Activated naive CD8-positive, alpha-beta T cell treated with anti-CD3 and anti-CD28 coated beads for 36 hours (primary cell): ENCODE measurements at regions not wholly inside any gene's neighbourhood (a gene's known extent, or its start where the extent isn't known, plus 50 kb on each side); places are given as distances from the start of the nearest gene placed in this dataset.
"Not testable (repeated sequence)": the region's sequence is repeated elsewhere in the genome, so short reads cannot be mapped to it uniquely, and the experiment has no call there.

ENCODE experiments used
- DNase-seq: peaks from one replicate; pipeline ENCODE4 v3.0.0; 2021
- H3K27ac Mint-ChIP-seq: one replicate; pipeline ENCODE4 v1.8.0; 2022; ENCODE audit warnings: mild to moderate bottlenecking, moderate library complexity, mixed read lengths
- H3K27me3 Mint-ChIP-seq: one replicate; pipeline ENCODE4 v1.8.0; 2022; ENCODE audit warnings: mild to moderate bottlenecking, mixed read lengths
- H3K36me3 Mint-ChIP-seq: one replicate; pipeline ENCODE4 v1.8.0; 2021; ENCODE audit warnings: mild to moderate bottlenecking, mixed read lengths
- H3K4me1 Mint-ChIP-seq: one replicate; pipeline ENCODE4 v1.8.0; 2021; ENCODE audit warnings: mixed read lengths
- H3K4me3 Mint-ChIP-seq: one replicate; pipeline ENCODE4 v1.8.0; 2022; ENCODE audit warnings: mild to moderate bottlenecking, moderate library complexity, mixed read lengths
- H3K9me3 Mint-ChIP-seq: one replicate; pipeline ENCODE4 v1.8.0; 2022; ENCODE audit warnings: mixed read lengths

GRCh38 chr12:131631889-131632651 is 78.8 kb upstream of the SFSWAP start:
- H3K4me1 Mint-ChIP-seq, H3K27ac Mint-ChIP-seq, H3K36me3 Mint-ChIP-seq, DNase-seq, H3K9me3 Mint-ChIP-seq, H3K4me3 Mint-ChIP-seq: not testable (repeated sequence)
- peaks cover 24% of the 10 kb centered on the region for H3K27me3 Mint-ChIP-seq

DNA sequence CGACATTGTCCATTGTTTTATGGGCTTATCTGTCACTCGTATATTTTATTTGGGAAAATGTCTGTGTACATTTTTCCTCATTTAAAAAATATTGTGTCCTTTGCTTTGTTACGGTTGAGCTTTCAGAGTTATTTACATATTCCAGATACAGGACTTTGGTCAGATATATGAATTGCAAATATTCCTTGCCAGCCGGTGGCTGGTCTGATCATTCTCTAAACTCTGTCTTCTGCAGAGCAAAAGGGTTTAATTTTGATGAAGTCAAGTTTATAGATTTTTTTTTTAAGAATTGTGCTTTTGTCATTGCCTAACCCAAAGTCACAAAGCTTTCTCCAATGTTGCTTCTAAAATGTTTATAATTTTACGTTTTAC is 78.3 kb upstream of the SFSWAP start:
- DNase-seq, H3K36me3 Mint-ChIP-seq, H3K27ac Mint-ChIP-seq, H3K9me3 Mint-ChIP-seq, H3K4me3 Mint-ChIP-seq, H3K4me1 Mint-ChIP-seq: not testable (repeated sequence)
- H3K27me3 Mint-ChIP-seq: peaks cover 23% of the 10 kb centered on the region

- H3K27me3 Mint-ChIP-seq: peaks cover 21% of the 10 kb centered on the region
- H3K4me3 Mint-ChIP-seq, H3K9me3 Mint-ChIP-seq, H3K4me1 Mint-ChIP-seq, H3K36me3 Mint-ChIP-seq, DNase-seq, H3K27ac Mint-ChIP-seq: not testable (repeated sequence)
These were observed 77.3 kb upstream of the SFSWAP start for GRCh38 chr12:131633610-131634009.

GRCh38 chr12:131634037-131634436 is 76.9 kb upstream of the SFSWAP start:
- Mint-ChIP-seq H3K27me3 (peaks cover 21% of the 10 kb centered on the region), H3K4me3 (no peak overlapping the region), H3K36me3 (no peaks in the 10 kb centered on the region), H3K27ac (no peak overlapping the region), H3K4me1 (no peaks in the 10 kb centered on the region), H3K9me3 (no peaks in the 10 kb centered on the region)
- DNase-seq: no peak

DNA sequence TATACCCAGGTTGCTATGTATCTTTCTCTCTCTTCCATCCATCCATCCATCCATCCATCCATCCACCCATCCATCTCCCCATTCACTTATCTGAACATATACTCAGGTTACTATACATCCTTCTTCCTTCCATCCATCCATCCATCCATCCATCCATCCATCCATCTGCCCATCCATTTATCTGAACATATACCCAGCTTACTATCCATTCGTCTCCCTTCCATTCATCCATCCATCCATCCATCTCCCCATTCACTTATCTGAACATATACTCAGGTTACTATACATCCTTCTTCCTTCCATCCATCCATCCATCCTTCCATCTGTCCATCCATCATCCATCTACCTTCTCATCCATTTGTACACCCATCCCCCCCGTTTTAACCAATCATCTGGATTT is 75.9 kb upstream of the SFSWAP start:
- H3K9me3 Mint-ChIP-seq, DNase-seq, H3K4me3 Mint-ChIP-seq, H3K36me3 Mint-ChIP-seq, H3K4me1 Mint-ChIP-seq, H3K27ac Mint-ChIP-seq: not testable (repeated sequence)
- H3K27me3 Mint-ChIP-seq: peaks cover 20% of the 10 kb centered on the region

DNA sequence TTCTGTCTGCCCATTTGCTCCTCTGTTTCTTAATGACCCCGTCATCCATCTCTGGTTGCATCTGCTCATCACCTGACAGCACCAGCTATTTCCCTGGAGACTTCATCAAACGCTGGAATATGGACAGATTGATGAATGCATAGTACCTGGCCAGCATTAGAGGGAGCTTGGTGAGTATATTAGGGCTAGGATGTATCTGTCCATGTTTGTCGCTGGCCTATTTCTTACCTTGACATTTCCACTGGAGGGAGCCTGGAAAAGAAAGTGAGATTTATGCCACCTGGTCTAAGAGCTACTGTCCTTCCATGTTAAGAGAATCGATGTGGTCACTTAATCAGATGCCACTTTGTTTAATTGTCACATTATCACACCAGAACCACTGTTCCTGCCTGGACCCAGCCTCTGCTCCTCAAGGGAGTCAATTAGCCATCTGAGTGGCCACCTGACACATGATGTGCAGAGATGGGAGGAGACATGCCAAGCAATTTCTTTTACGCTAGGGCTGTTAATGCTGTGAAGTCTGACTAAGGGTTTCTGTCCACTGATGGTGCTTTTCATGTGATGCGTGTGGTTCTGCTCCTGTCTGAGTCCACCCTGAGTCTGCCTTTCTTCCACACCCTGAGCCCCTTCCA is 75.3 kb upstream of the SFSWAP start:
- no peak for DNase-seq
- peaks cover 24% of the 10 kb centered on the region for H3K27me3 Mint-ChIP-seq
- no peak overlapping the region for H3K27ac Mint-ChIP-seq
- no peaks in the 10 kb centered on the region for H3K9me3 Mint-ChIP-seq
- H3K4me3 Mint-ChIP-seq: no peak overlapping the region
- no peaks in the 10 kb centered on the region for H3K4me1 Mint-ChIP-seq
- H3K36me3 Mint-ChIP-seq: no peaks in the 10 kb centered on the region

- Mint-ChIP-seq H3K27me3 (peaks cover 24% of the 10 kb centered on the region), H3K36me3 (no peaks in the 10 kb centered on the region), H3K4me1 (no peaks in the 10 kb centered on the region), H3K4me3 (no peak overlapping the region), H3K27ac (no peak overlapping the region), H3K9me3 (no peaks in the 10 kb centered on the region)
- no peak for DNase-seq
These were observed 74.6 kb upstream of the SFSWAP start for GRCh38 chr12:131636266-131636665.

DNA sequence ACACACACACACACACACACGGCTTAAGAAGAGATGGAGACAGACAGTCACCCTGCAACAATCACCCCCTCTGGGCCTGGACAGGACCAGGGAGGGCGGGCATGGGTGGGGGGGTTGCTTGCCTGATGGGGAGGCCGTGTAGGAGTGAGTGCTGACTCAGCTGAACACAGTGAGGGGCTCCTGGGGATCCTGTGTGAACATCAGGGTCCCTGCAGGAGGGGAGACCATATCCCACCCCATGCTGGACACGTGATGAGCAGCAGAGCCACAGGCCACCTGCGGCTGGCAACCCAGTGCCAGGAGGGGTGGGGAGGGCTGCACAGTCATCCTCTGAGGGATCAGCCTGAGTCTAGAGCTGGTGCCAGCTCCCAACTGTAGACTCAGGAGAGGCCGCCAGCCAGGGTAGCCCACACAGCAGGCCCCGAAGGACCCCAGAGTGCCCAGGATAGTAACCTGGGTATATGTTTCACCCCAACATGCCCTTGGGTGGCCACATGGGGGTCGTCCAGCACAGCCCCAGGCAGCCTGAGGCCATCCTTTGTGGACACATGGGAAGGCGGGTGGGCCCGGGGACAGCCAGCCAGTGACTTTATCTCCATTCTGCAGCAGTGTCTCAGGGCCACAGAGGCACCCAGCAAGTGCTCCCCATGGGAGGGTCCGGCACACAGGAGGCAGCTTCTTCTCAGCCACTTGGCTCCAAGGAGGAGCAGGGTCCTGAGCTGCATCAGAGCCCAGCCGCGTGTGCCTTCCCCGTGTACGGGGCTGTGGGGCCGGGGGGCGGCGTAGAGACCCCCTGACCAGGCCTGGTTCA is 73.7 kb upstream of the SFSWAP start:
- H3K9me3 Mint-ChIP-seq: no peaks in the 10 kb centered on the region
- DNase-seq: no peak
- no peak overlapping the region for H3K4me3 Mint-ChIP-seq
- no peak overlapping the region for H3K27ac Mint-ChIP-seq
- H3K36me3 Mint-ChIP-seq: no peaks in the 10 kb centered on the region
- H3K4me1 Mint-ChIP-seq: no peaks in the 10 kb centered on the region
- H3K27me3 Mint-ChIP-seq: peaks cover 24% of the 10 kb centered on the region

DNA sequence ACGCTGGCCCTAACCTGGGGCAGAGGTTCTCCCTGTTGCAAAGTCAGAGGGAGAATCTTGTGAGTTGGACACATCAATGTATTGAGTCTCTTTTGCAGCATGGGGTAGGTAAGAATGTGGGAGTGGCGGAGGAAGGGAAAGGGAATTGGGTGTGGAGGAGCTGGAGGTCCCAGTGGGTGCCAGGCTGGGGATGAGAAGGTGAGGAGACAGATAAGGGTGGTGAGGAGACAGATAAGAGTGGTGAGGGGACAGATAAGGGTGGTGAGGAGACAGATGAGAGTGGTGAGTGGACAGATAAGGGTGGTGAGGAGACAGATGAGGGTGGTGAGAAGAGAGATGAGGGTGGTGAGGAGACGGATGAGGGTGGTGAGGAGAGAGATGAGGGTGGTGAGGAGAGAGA is 72.9 kb upstream of the SFSWAP start:
- H3K4me3 Mint-ChIP-seq: no peak overlapping the region
- H3K4me1 Mint-ChIP-seq: no peaks in the 10 kb centered on the region
- H3K36me3 Mint-ChIP-seq: no peaks in the 10 kb centered on the region
- H3K9me3 Mint-ChIP-seq: no peaks in the 10 kb centered on the region
- H3K27ac Mint-ChIP-seq: no peak overlapping the region
- H3K27me3 Mint-ChIP-seq: peaks cover 26% of the 10 kb centered on the region
- DNase-seq: no peak

GRCh38 chr12:131639270-131639940 is 71.5 kb upstream of the SFSWAP start:
- Mint-ChIP-seq H3K27me3 (peaks cover 27% of the 10 kb centered on the region), H3K27ac (no peak overlapping the region), H3K36me3 (no peaks in the 10 kb centered on the region), H3K4me1 (no peaks in the 10 kb centered on the region), H3K4me3 (no peak overlapping the region), H3K9me3 (no peaks in the 10 kb centered on the region)
- no peak for DNase-seq

- H3K36me3 Mint-ChIP-seq: no peaks in the 10 kb centered on the region
- no peaks in the 10 kb centered on the region for H3K9me3 Mint-ChIP-seq
- H3K4me3 Mint-ChIP-seq: no peak overlapping the region
- DNase-seq: no peak
- no peak overlapping the region for H3K27ac Mint-ChIP-seq
- H3K27me3 Mint-ChIP-seq: peaks cover 20% of the 10 kb centered on the region
- no peaks in the 10 kb centered on the region for H3K4me1 Mint-ChIP-seq
These were observed 70.4 kb upstream of the SFSWAP start for GRCh38 chr12:131640525-131640924.

DNA sequence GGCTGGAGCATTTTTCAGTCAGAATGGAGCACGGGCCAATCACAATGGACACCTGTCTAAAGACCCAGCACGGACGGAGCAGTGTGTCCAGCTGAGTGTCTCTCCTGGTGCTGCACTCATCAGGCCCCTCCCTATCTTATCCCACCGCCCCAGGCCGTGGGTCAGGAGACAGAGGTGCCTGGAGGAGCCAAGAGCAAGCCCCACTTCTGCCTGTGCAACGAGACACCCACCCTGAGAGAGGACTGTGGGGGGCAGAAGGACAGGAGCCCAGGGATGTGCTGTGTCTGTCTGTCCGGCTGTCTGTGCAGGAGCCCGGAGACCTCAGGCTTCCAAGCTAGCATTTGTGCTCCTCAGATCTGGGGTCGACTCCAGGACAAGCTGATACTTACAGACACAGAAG is 69.6 kb upstream of the SFSWAP start:
- no peak overlapping the region for H3K27ac Mint-ChIP-seq
- H3K9me3 Mint-ChIP-seq: no peaks in the 10 kb centered on the region
- H3K36me3 Mint-ChIP-seq: no peaks in the 10 kb centered on the region
- no peak for DNase-seq
- H3K4me1 Mint-ChIP-seq: no peaks in the 10 kb centered on the region
- H3K4me3 Mint-ChIP-seq: no peak overlapping the region
- peaks cover 16% of the 10 kb centered on the region for H3K27me3 Mint-ChIP-seq

DNA sequence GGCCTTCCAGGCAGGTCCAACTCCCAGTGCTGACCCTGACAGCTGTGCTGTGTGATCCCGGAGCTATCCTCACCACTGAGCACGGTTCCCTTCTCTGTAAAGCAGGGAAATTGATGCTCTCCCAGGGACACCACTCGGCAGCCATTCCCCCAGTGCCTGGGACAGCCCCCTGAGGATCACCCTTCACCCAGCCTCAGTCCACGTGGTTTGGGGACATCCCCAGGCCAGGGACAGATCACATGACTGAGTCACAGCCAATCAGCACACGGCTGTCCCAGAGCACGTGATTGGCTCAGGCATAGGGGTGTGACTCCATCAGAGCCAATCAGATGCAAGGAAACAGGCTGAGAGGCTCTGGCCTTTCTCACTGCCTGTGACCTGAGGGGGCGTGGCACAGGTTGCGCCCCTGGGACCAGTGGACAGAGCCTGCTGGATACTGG is 68.8 kb upstream of the SFSWAP start:
- H3K4me3 Mint-ChIP-seq: no peak overlapping the region
- H3K9me3 Mint-ChIP-seq: no peaks in the 10 kb centered on the region
- no peaks in the 10 kb centered on the region for H3K4me1 Mint-ChIP-seq
- no peaks in the 10 kb centered on the region for H3K36me3 Mint-ChIP-seq
- no peak overlapping the region for H3K27ac Mint-ChIP-seq
- DNase-seq: peak; percentile 21
- H3K27me3 Mint-ChIP-seq: peaks cover 14% of the 10 kb centered on the region

DNA sequence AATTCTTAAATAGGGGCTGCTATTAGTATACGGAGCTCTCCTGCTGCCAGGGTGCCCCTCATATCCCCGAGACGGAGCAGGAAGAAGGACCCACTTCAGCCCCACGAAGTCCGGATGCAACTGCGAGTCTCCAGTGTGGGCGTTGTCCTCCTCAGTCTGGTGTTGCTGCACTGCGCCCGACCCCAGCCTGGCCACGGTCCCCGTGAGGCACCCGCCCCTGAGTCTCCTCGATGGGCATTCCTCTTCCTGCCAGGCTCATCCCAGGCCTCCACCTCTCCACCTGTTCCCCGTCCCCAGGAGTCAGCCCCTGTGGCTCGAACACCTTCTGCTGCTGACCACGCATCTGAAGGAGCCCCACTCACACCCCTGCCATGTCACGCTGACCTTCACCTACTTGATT is 68.1 kb upstream of the SFSWAP start:
- Mint-ChIP-seq H3K4me1 (no peaks in the 10 kb centered on the region), H3K9me3 (no peaks in the 10 kb centered on the region), H3K27ac (no peak overlapping the region), H3K27me3 (peaks cover 14% of the 10 kb centered on the region), H3K4me3 (no peak overlapping the region), H3K36me3 (no peaks in the 10 kb centered on the region)
- no peak for DNase-seq
